ENCODE measurements at regions not wholly inside any gene's neighbourhood (a gene's known extent, or its start where the extent isn't known, plus 50 kb on each side); places are given as distances from the start of the nearest gene placed in this dataset.

- no peak for TF ChIP-seq ZNF384 (IDR thresholded peaks at IDR 0.05)
- TF ChIP-seq SUZ12 (IDR thresholded peaks at IDR 0.05) = no peak
Measured at GRCh38 chr6:85360794-85361642, 88.9 kb upstream of the NT5E start.

All from HEK293T (cell line).